Uterus (tissue), 3 donors: ENCODE measurements at regions not wholly inside any gene's neighbourhood (a gene's known extent, or its start where the extent isn't known, plus 50 kb on each side); places are given as distances from the start of the nearest gene placed in this dataset.
"Not testable (repeated sequence)": the region's sequence is repeated elsewhere in the genome, so short reads cannot be mapped to it uniquely, and the experiment has no call there.

Experiments
- DNase-seq, 2 donors: peaks; one replicate each; pipeline ENCODE4 v3.0.0-alpha.2; 2019 to 2020
- H3K27ac ChIP-seq, 2 donors: fragments of 200-600 bp; sonication (generic); 1 replicate in 1 of 2; 2 replicates in 1 of 2; pipeline ENCODE4 v1.5.1; 2016 to 2018
- H3K27me3 ChIP-seq, 2 donors: fragments of 200-600 bp; sonication (generic); one replicate each; pipeline ENCODE4 v1.5.1; 2018 to 2019; ENCODE audit warnings: control low read depth in 1 of 2
- H3K36me3 ChIP-seq, 2 donors: fragments of 200-600 bp; sonication (generic); one replicate each; pipeline ENCODE4 v1.5.1; 2019; ENCODE audit warnings: control low read depth in 1 of 2
- H3K4me1 ChIP-seq, 2 donors: fragments of 200-600 bp; sonication (generic); one replicate each; pipeline ENCODE4 v1.5.1; 2018 to 2019; ENCODE audit warnings: control low read depth in 1 of 2
- H3K4me3 ChIP-seq, 2 donors: fragments of 200-600 bp; sonication (generic); 1 replicate in 1 of 2; 2 replicates in 1 of 2; pipeline ENCODE4 v1.5.1; 2018 to 2019; ENCODE audit warnings: mild to moderate bottlenecking in 1 of 2
- H3K9me3 ChIP-seq, 2 donors: fragments of 200-600 bp; sonication (generic); one replicate each; pipeline ENCODE4 v1.5.1; 2019; ENCODE audit warnings: control low read depth in 1 of 2
- POLR2A ChIP-seq, 2 donors: fragments of 450-650 bp; IDR thresholded peaks; one replicate each; pipeline ENCODE4 v1.6.1; 2016; ENCODE audit warnings: antibody characterized with exemption in 2 of 2, mild to moderate bottlenecking in 1 of 2, moderate library complexity in 1 of 2
- intact Hi-C: fragments of 100-400 bp; cut with DNase I; formaldehyde crosslinking; loops from one replicate; pipeline ENCODE4 v1.15.1; 2023; ENCODE audit warnings: low total_unique reads
- TF ChIP-seq, protein P1 (sequence below), 4 experiments: fragments of 200-600 bp in 2 of 4; fragments of 450-650 bp in 2 of 4; sonication (generic) in 2 of 4; IDR thresholded peaks; one replicate each; pipeline ENCODE4 v1.5.1; 2016 to 2019; ENCODE audit warnings: antibody characterized with exemption in 4 of 4, mild to moderate bottlenecking in 2 of 4, moderate library complexity in 1 of 4
- donor health status: DM: yes; HTN: yes; CAD: no.

DNA sequence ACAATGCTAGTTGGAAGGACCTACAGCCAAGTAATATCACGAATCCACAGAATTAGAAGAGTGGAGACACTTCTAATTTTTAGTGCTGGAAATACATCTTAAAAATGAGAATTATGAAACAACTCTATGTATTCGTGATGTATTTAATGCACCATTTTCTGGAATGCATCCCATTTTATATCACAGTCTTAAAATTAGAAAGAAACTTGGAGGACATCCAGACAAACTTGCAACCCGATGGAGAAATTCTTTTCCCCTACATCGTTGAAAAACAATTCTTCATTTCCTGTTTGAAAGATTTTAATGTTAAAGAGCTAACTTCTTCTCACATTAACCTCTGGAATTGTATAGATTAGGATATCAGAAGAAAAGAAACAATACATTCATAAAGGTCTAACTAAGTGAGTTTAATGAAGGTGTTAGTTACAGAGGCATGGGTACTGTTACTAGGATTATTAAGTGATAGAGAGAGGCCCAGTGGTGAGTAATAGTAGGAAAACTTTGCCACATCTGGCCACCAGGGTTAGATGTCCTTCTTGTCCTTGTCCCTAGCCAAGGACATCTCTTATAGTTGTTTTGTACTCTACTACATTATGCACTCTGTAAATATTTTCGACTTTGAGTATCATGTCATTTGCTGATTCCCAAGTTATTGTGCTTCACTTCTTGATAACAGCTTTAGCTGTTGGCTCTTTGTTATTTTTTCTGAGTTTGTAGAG lies 502.4 kb upstream of the PTCHD4 start:
- DNase-seq, result no peak
- Histone ChIP-seq H3K36me3 (no peaks in the 10 kb centered on the region), H3K27ac (no peak overlapping the region), H3K27me3 (no peaks in the 10 kb centered on the region), H3K4me3 (no peak overlapping the region), H3K9me3 (no peaks in the 10 kb centered on the region), H3K4me1 (no peaks in the 10 kb centered on the region)
- TF ChIP-seq POLR2A (IDR thresholded peaks at IDR 0.05), result no peak
- TF ChIP-seq, protein P1, sequence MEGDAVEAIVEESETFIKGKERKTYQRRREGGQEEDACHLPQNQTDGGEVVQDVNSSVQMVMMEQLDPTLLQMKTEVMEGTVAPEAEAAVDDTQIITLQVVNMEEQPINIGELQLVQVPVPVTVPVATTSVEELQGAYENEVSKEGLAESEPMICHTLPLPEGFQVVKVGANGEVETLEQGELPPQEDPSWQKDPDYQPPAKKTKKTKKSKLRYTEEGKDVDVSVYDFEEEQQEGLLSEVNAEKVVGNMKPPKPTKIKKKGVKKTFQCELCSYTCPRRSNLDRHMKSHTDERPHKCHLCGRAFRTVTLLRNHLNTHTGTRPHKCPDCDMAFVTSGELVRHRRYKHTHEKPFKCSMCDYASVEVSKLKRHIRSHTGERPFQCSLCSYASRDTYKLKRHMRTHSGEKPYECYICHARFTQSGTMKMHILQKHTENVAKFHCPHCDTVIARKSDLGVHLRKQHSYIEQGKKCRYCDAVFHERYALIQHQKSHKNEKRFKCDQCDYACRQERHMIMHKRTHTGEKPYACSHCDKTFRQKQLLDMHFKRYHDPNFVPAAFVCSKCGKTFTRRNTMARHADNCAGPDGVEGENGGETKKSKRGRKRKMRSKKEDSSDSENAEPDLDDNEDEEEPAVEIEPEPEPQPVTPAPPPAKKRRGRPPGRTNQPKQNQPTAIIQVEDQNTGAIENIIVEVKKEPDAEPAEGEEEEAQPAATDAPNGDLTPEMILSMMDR (IDR thresholded peaks at IDR 0.05), result no peak
- intact Hi-C loops, result no loop called here

DNA sequence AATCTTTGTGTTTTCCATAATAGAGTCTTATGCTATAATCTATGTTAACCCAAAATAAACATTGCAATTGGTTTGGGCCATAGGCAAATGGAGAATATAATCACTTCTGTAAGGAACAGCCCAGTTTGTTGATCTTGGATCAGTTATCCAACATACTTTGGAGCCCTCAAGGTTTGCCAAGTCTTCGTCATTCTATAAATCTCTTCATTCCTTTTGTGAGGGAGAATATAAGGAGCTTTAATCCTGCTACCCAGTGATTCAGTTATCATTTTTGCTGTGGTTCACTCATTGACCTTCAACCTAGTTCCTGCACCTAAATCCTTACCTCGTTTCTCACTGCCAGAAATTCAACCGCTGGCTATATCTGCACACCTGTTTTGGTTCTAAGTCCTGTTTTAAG lies 500.3 kb upstream of the PTCHD4 start:
- H3K4me3 ChIP-seq, result no peak overlapping the region
- intact Hi-C loops, result no loop called here
- H3K36me3 ChIP-seq, result no peaks in the 10 kb centered on the region
- no peaks in the 10 kb centered on the region for H3K4me1 ChIP-seq
- H3K27me3 ChIP-seq, result no peaks in the 10 kb centered on the region
- no peak for DNase-seq
- TF ChIP-seq, protein P1 (IDR thresholded peaks at IDR 0.05), result no peak
- no peak for TF ChIP-seq POLR2A (IDR thresholded peaks at IDR 0.05)
- H3K9me3 ChIP-seq, result no peaks in the 10 kb centered on the region
- H3K27ac ChIP-seq, result no peak overlapping the region

DNA sequence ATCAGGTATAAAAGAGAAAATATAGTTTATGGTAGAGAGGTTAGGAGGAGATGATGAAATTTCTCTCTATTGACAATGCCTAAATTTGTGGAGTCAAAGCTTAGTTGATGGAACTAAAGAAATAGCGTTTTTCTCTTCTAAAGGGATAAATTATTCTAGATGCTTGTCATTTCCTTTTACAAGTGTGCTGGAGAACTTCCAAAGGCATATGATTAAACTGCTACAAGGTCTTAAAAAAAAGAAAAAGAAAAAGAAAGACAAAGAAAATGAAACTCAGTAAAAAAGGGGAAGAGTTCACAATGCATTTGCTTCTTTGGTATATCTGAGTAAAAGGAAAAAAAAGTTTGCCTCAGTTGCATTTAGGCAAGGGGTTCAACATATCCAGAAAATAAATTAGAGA lies 499.8 kb upstream of the PTCHD4 start:
- no peak for TF ChIP-seq POLR2A (IDR thresholded peaks at IDR 0.05)
- DNase-seq, result no peak
- no peaks in the 10 kb centered on the region for H3K36me3 ChIP-seq
- no peaks in the 10 kb centered on the region for H3K4me1 ChIP-seq
- no peak overlapping the region for H3K4me3 ChIP-seq
- no peaks in the 10 kb centered on the region for H3K9me3 ChIP-seq
- H3K27me3 ChIP-seq, result no peaks in the 10 kb centered on the region
- intact Hi-C loops, result no loop called here
- no peak overlapping the region for H3K27ac ChIP-seq

DNA sequence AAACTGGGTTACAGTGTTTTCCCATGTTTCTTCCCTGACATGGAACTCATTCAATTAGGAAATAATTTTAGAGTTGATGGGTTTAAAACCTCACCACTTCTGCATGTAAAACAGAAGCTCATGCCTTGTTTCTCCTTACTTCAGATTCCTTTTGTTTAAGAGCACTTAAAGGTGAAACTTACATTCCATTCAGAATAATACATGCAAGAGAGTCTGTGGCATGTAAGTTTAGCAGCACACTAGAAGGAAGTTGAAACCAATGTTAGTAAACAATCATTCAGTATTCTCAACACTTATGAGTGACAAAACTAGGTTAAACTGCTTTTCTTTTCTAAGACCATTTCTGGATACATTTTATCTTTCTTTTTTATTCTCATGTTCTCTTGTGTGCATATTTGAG lies 495.6 kb upstream of the PTCHD4 start:
- TF ChIP-seq, protein P1 (IDR thresholded peaks at IDR 0.05), result no peak
- TF ChIP-seq POLR2A (IDR thresholded peaks at IDR 0.05), result no peak
- Histone ChIP-seq H3K9me3 (no peaks in the 10 kb centered on the region), H3K4me3 (no peak overlapping the region), H3K27me3 (no peaks in the 10 kb centered on the region), H3K36me3 (no peaks in the 10 kb centered on the region), H3K27ac (no peak overlapping the region), H3K4me1 (no peaks in the 10 kb centered on the region)
- intact Hi-C loops, result no loop called here
- no peak for DNase-seq

DNA sequence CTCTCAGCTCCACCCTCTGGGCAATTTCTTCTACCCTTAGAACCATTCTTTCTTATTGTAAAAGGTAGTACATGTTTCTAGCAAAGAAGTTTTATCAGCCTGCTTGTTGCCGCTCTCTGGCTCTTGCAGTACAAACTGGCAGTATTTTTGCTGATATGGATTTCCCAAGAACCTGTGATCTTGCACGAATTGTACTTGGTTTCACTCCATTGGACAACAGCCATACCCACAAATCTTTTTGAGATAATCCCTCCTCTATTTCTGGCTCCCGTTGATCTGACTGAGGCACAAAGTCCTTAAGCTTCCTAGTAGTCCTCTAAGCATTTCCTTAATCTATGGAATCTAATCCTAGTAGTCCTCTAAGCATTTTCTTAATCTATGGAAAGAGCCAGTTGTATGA lies 487.0 kb upstream of the PTCHD4 start:
- Histone ChIP-seq H3K27ac (no peak overlapping the region), H3K4me3 (no peak overlapping the region), H3K4me1 (no peaks in the 10 kb centered on the region), H3K27me3 (no peaks in the 10 kb centered on the region), H3K9me3 (no peaks in the 10 kb centered on the region), H3K36me3 (no peaks in the 10 kb centered on the region)
- intact Hi-C loops, result no loop called here
- TF ChIP-seq, protein P1 (IDR thresholded peaks at IDR 0.05), result no peak
- no peak for TF ChIP-seq POLR2A (IDR thresholded peaks at IDR 0.05)
- no peak for DNase-seq

DNA sequence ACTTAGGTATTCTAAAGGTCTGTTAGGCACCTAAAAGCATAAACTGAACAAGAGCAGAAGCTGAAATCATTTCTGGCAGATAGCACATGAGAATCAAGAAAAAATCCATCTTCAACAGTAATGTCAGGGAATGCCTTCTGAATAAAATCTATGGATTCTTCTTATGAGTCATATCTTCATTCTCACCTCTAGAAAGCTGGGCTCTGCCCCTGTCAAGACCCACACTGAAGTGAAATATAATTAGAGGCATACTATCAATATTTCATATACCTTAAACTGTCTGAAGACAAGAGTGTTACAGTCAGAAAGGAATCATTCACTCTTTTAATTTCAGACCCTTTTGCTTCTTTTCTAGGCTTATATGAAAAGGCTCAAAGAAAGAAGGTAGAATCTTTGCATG lies 485.8 kb upstream of the PTCHD4 start:
- intact Hi-C loops, result no loop called here
- DNase-seq, result no peak
- Histone ChIP-seq H3K27me3 (no peaks in the 10 kb centered on the region), H3K4me1 (no peaks in the 10 kb centered on the region), H3K9me3 (no peaks in the 10 kb centered on the region), H3K4me3 (no peak overlapping the region), H3K27ac (no peak overlapping the region), H3K36me3 (no peaks in the 10 kb centered on the region)
- TF ChIP-seq, protein P1 (IDR thresholded peaks at IDR 0.05), result no peak
- TF ChIP-seq POLR2A (IDR thresholded peaks at IDR 0.05), result no peak

DNA sequence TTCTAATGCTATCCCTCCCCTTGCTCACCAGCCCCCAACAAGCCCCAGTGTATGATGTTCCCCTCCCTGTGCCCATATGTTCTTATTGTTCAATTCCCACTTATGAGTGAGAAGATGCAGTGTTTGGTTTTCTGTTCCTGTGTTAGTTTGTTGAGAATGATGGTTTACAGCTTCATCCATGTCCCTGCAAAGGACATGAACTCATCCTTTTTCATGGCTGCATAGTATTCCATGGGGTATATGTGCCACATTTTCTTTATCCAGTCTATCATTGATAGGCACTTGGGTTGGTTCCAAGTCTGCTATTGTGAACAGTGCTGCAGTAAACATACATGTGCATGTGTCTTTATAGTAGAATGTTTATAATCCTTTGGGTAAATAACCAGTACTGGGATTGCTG lies 480.2 kb upstream of the PTCHD4 start:
- H3K27me3 ChIP-seq, H3K4me3 ChIP-seq, DNase-seq, H3K4me1 ChIP-seq, H3K9me3 ChIP-seq, intact Hi-C loops, H3K36me3 ChIP-seq, H3K27ac ChIP-seq: not testable (repeated sequence)
